Mammary epithelial cell (primary cell): ENCODE measurements at regions not wholly inside any gene's neighbourhood (a gene's known extent, or its start where the extent isn't known, plus 50 kb on each side); places are given as distances from the start of the nearest gene placed in this dataset.

Experiments
- EZH2 ChIP-seq: IDR thresholded peaks from 2 replicates; pipeline ENCODE4 v1.6.1; 2012; ENCODE audit warnings: low read length, inconsistent platforms, borderline replicate concordance
- TF ChIP-seq, protein P1 (sequence below), 2 donors: IDR thresholded peaks in 1 of 2; conservative IDR thresholded peaks in 1 of 2; 2 replicates each; pipeline ENCODE4 v1.5.1; 2011 to 2012; ENCODE audit warnings: inconsistent platforms in 2 of 2, low read length in 2 of 2, mild to moderate bottlenecking in 2 of 2, control low read depth in 1 of 2, low read depth in 1 of 2; ENCODE audit not compliant: insufficient read depth in 1 of 2; ENCODE audit errors: extremely low read depth in 1 of 2

- TF ChIP-seq, protein P1, sequence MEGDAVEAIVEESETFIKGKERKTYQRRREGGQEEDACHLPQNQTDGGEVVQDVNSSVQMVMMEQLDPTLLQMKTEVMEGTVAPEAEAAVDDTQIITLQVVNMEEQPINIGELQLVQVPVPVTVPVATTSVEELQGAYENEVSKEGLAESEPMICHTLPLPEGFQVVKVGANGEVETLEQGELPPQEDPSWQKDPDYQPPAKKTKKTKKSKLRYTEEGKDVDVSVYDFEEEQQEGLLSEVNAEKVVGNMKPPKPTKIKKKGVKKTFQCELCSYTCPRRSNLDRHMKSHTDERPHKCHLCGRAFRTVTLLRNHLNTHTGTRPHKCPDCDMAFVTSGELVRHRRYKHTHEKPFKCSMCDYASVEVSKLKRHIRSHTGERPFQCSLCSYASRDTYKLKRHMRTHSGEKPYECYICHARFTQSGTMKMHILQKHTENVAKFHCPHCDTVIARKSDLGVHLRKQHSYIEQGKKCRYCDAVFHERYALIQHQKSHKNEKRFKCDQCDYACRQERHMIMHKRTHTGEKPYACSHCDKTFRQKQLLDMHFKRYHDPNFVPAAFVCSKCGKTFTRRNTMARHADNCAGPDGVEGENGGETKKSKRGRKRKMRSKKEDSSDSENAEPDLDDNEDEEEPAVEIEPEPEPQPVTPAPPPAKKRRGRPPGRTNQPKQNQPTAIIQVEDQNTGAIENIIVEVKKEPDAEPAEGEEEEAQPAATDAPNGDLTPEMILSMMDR (conservative IDR thresholded peaks at IDR 0.05 in 1 of 2, IDR thresholded peaks at IDR 0.05 in 1 of 2; ENCODE audit: extremely low read depth in 1 of 2, insufficient read depth in 1 of 2, low read depth in 1 of 2, low read length in 2 of 2): no peak
- TF ChIP-seq EZH2: no peak
Observed at GRCh38 chr6:20351534-20351933, 50.1 kb upstream of the E2F3 start.
